PC-3 (cell line): ENCODE measurements at regions not wholly inside any gene's neighbourhood (a gene's known extent, or its start where the extent isn't known, plus 50 kb on each side); places are given as distances from the start of the nearest gene placed in this dataset.
"Not testable (repeated sequence)": the region's sequence is repeated elsewhere in the genome, so short reads cannot be mapped to it uniquely, and the experiment has no call there.

Experiments used
- ATAC-seq: fragments of 200-7000 bp; cut with Tn5 transposase; 2 replicates; pipeline ENCODE4 v1.9.1; 2020; ENCODE audit warnings: mild to moderate bottlenecking, moderate library complexity
- BruUV-seq: library from RNA; stranded (reverse); fragments of 400-500 nt; replicated peaks from 2 replicates; lab custom pipeline; 2021; lab: Mats Ljungman, UMichigan
- CTCF ChIA-PET: fragments of 300-600 bp; sonication (Branson Sonifier 250); formaldehyde crosslinking; loops from one replicate; lab custom pipeline; 2022; ENCODE audit warnings: antibody characterized with exemption; lab: Charles Lee
- POLR2A ChIA-PET: fragments of 300-600 bp; sonication (Branson Sonifier 250); formaldehyde crosslinking; loops from one replicate; lab custom pipeline; 2022; ENCODE audit warnings: antibody characterized with exemption; ENCODE audit not compliant: unreplicated experiment; lab: Charles Lee
- DNase-seq: peaks from one replicate; pipeline ENCODE4 v3.0.0-alpha.2; 2015
- H2AFZ ChIP-seq: fragments of 300-600 bp; sonication (generic); 2 replicates; pipeline ENCODE4 v1.6.0; 2016; ENCODE audit warnings: antibody characterized with exemption, low read length
- H3F3A ChIP-seq: fragments of 300-600 bp; sonication (generic); one replicate; pipeline ENCODE4 v1.6.0; 2017; ENCODE audit warnings: antibody characterized with exemption, low read length, control low read depth, mild to moderate bottlenecking; ENCODE audit not compliant: unreplicated experiment
- H3K27ac ChIP-seq: fragments of 300-600 bp; sonication (generic); 2 replicates; pipeline ENCODE4 v1.5.1; 2016; ENCODE audit warnings: mild to moderate bottlenecking, low read length
- H3K27me3 ChIP-seq: fragments of 300-600 bp; sonication (generic); 2 replicates; pipeline ENCODE4 v1.6.1; 2016; ENCODE audit warnings: low read length, mixed read lengths
- H3K36me3 ChIP-seq: fragments of 300-600 bp; sonication (generic); 2 replicates; pipeline ENCODE4 v1.6.1; 2016; ENCODE audit warnings: low read depth, mixed run types, low read length, mixed read lengths
- H3K4me1 ChIP-seq: fragments of 300-600 bp; sonication (generic); 2 replicates; pipeline ENCODE4 v1.5.1; 2016; ENCODE audit warnings: low read length; ENCODE audit not compliant: insufficient read depth
- H3K4me2 ChIP-seq: fragments of 300-600 bp; sonication (generic); 2 replicates; pipeline ENCODE4 v1.6.0; 2016; ENCODE audit warnings: low read length
- H3K4me3 ChIP-seq: fragments of 300-600 bp; sonication (generic); 2 replicates; pipeline ENCODE4 v1.5.1; 2016; ENCODE audit warnings: mild to moderate bottlenecking, low read length, mixed read lengths
- H3K79me2 ChIP-seq: fragments of 300-600 bp; sonication (generic); 2 replicates; pipeline ENCODE4 v1.6.1; 2017; ENCODE audit warnings: low read length, mixed read lengths
- H3K9ac ChIP-seq: fragments of 300-600 bp; sonication (generic); 2 replicates; pipeline ENCODE4 v1.6.0; 2016; ENCODE audit warnings: mild to moderate bottlenecking, low read length
- H3K9me2 ChIP-seq: fragments of 300-600 bp; sonication (generic); replicated peaks from 2 replicates; pipeline ENCODE4 v1.6.1; 2016; ENCODE audit warnings: mixed run types, low read length, mixed read lengths
- H3K9me3 ChIP-seq: fragments of 300-600 bp; sonication (generic); 2 replicates; pipeline ENCODE4 v1.6.1; 2016; ENCODE audit warnings: low read length, mixed read lengths
- H4K20me1 ChIP-seq: fragments of 300-600 bp; sonication (generic); 2 replicates; pipeline ENCODE4 v1.6.1; 2016; ENCODE audit warnings: low read length, mixed read lengths
- CTCF ChIP-seq: fragments of 300-600 bp; sonication (generic); conservative IDR thresholded peaks from 2 replicates; pipeline ENCODE4 v1.5.1; 2017; ENCODE audit warnings: antibody characterized with exemption, low read depth, mild to moderate bottlenecking, low read length
- EZH2 ChIP-seq: fragments of 300-600 bp; sonication (generic); IDR thresholded peaks from one replicate; pipeline ENCODE4 v1.6.1; 2017; ENCODE audit warnings: antibody characterized with exemption, mild to moderate bottlenecking, low read length; ENCODE audit not compliant: unreplicated experiment
- EZH2phosphoT487 ChIP-seq: fragments of 300-600 bp; sonication (generic); IDR thresholded peaks from 2 replicates; pipeline ENCODE4 v1.6.1; 2018; ENCODE audit warnings: mild to moderate bottlenecking, antibody characterized with exemption, low read length, borderline replicate concordance
- intact Hi-C: fragments of 100-400 bp; cut with micrococcal nuclease; formaldehyde crosslinking; loops from 2 replicates; pipeline ENCODE4 v1.9.0; 2023

GRCh38 chr6:26749759-26750126 lies 90.2 kb upstream of the ZNF322 start:
- H3K4me3 ChIP-seq, H3K4me2 ChIP-seq, H3K9me2 ChIP-seq, POLR2A ChIA-PET, DNase-seq, H3K9ac ChIP-seq, H3F3A ChIP-seq, BruUV-seq, H3K36me3 ChIP-seq, H4K20me1 ChIP-seq, ATAC-seq, intact Hi-C loops, H3K79me2 ChIP-seq, H3K9me3 ChIP-seq, H3K4me1 ChIP-seq, H2AFZ ChIP-seq, H3K27ac ChIP-seq, CTCF ChIA-PET: not testable (repeated sequence)
- peaks cover 26% of the 10 kb centered on the region for H3K27me3 ChIP-seq

GRCh38 chr6:26754212-26754611 lies 94.7 kb upstream of the ZNF322 start:
- ChIA-PET POLR2A (no interaction called here), CTCF (no interaction called here)
- Histone ChIP-seq H3K27me3 (peaks cover 26% of the 10 kb centered on the region), H3K4me2 (no peak overlapping the region), H3K9ac (no peak overlapping the region), H3K4me3 (no peak overlapping the region), H3K9me3 (no peaks in the 10 kb centered on the region), H3K79me2 (no peaks in the 10 kb centered on the region), H3F3A (no peaks in the 10 kb centered on the region), H3K4me1 (no peaks in the 10 kb centered on the region), H2AFZ (no peak overlapping the region), H3K36me3 (no peaks in the 10 kb centered on the region), H3K27ac (no peak overlapping the region), H4K20me1 (no peaks in the 10 kb centered on the region), H3K9me2 (no peaks in the 10 kb centered on the region)
- intact Hi-C loops, result no loop called here
- ATAC-seq, result no peak
- TF ChIP-seq EZH2, result no peak
- no peak for TF ChIP-seq EZH2phosphoT487
- TF ChIP-seq CTCF, result no peak
- BruUV-seq, result no TSS peak
- no peak for DNase-seq

GRCh38 chr6:26754801-26755200 lies 95.3 kb upstream of the ZNF322 start:
- H3K27ac ChIP-seq, H3F3A ChIP-seq, intact Hi-C loops, POLR2A ChIA-PET, CTCF ChIA-PET, H4K20me1 ChIP-seq, DNase-seq, BruUV-seq, H3K9me2 ChIP-seq, H3K4me3 ChIP-seq, H3K9me3 ChIP-seq, H3K79me2 ChIP-seq, H3K9ac ChIP-seq, H2AFZ ChIP-seq, H3K36me3 ChIP-seq, ATAC-seq, H3K4me2 ChIP-seq, H3K4me1 ChIP-seq: not testable (repeated sequence)
- peaks cover 24% of the 10 kb centered on the region for H3K27me3 ChIP-seq

GRCh38 chr6:26756067-26756805 lies 96.7 kb upstream of the ZNF322 start:
- BruUV-seq, H3K4me3 ChIP-seq, DNase-seq, H3F3A ChIP-seq, H3K9me2 ChIP-seq, H3K9me3 ChIP-seq, H3K36me3 ChIP-seq, H4K20me1 ChIP-seq, H3K4me1 ChIP-seq, ATAC-seq, H2AFZ ChIP-seq, intact Hi-C loops, POLR2A ChIA-PET, H3K4me2 ChIP-seq, H3K79me2 ChIP-seq, H3K9ac ChIP-seq, H3K27ac ChIP-seq, CTCF ChIA-PET: not testable (repeated sequence)
- H3K27me3 ChIP-seq, result peaks cover 21% of the 10 kb centered on the region

- H3F3A ChIP-seq, BruUV-seq, H4K20me1 ChIP-seq, intact Hi-C loops, POLR2A ChIA-PET, H3K4me2 ChIP-seq, H2AFZ ChIP-seq, H3K27me3 ChIP-seq, H3K4me3 ChIP-seq, H3K9me2 ChIP-seq, CTCF ChIA-PET, H3K27ac ChIP-seq, H3K4me1 ChIP-seq, H3K9me3 ChIP-seq, DNase-seq, ATAC-seq, H3K9ac ChIP-seq, H3K36me3 ChIP-seq, H3K79me2 ChIP-seq: not testable (repeated sequence)
These were observed 106.8 kb upstream of the ZNF322 start for GRCh38 chr6:26766203-26766902.
